Activated CD4-positive, alpha-beta T cell treated with anti-CD3 and anti-CD28 coated beads, Interleukin-2, amount 10 ng/mL, durations not matched to agents 7 days and 5 days (primary cell): ENCODE measurements at regions not wholly inside any gene's neighbourhood (a gene's known extent, or its start where the extent isn't known, plus 50 kb on each side); places are given as distances from the start of the nearest gene placed in this dataset.
"Not testable (repeated sequence)": the region's sequence is repeated elsewhere in the genome, so short reads cannot be mapped to it uniquely, and the experiment has no call there.

Experiments used
- CTCF ChIA-PET: fragments of 350-600 bp; sonication (Branson Sonifier 250); formaldehyde crosslinking; loops from one replicate; lab custom pipeline; 2021; ENCODE audit warnings: antibody characterized with exemption; lab: Charles Lee
- POLR2A ChIA-PET: fragments of 350-600 bp; sonication (Branson Sonifier 250); formaldehyde crosslinking; loops from one replicate; lab custom pipeline; 2021; ENCODE audit warnings: antibody characterized with exemption; lab: Charles Lee
- DNase-seq: peaks from one replicate; pipeline ENCODE4 v3.0.0-alpha.2; 2020
- H3K27ac Mint-ChIP-seq: one replicate; pipeline ENCODE4 v1.8.0; 2021; ENCODE audit warnings: mild to moderate bottlenecking, moderate library complexity, mixed read lengths
- H3K27me3 Mint-ChIP-seq: one replicate; pipeline ENCODE4 v1.8.0; 2021; ENCODE audit warnings: mixed read lengths
- H3K36me3 Mint-ChIP-seq: one replicate; pipeline ENCODE4 v1.8.0; 2021; ENCODE audit warnings: low read depth, mixed read lengths
- H3K4me1 Mint-ChIP-seq: one replicate; pipeline ENCODE4 v1.8.0; 2021; ENCODE audit warnings: mixed read lengths
- H3K4me3 Mint-ChIP-seq: one replicate; pipeline ENCODE4 v1.8.0; 2021; ENCODE audit warnings: mild to moderate bottlenecking, moderate library complexity, mixed read lengths
- H3K9me3 Mint-ChIP-seq: one replicate; pipeline ENCODE4 v1.8.0; 2021; ENCODE audit warnings: mixed read lengths

DNA sequence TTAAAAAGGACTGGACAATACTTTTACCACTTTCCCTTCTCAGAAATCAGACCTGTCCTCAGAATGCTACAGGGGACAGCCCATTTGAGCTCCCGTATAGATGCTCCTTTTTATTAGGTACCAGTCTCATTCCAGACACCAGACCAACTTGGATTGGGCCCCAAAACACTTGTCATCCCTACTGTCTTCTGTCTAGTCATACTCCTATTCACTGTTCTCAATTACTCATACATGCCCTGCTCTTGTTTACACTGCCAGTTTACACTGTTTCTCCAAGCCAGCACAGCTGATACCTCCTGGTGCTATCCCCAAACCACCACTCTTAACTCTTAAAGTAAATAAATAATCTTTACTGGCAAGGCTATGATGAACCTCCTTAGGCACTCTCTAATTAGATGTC is 1026.4 kb upstream of the PCDH10 start:
- H3K9me3 Mint-ChIP-seq, CTCF ChIA-PET, H3K27me3 Mint-ChIP-seq, H3K36me3 Mint-ChIP-seq, DNase-seq, H3K4me1 Mint-ChIP-seq, POLR2A ChIA-PET, H3K4me3 Mint-ChIP-seq, H3K27ac Mint-ChIP-seq: not testable (repeated sequence)

GRCh38 chr4:132123870-132124623 is 1025.0 kb upstream of the PCDH10 start:
- Mint-ChIP-seq H3K27ac (peak overlapping the region; percentile 68), H3K27me3 (no peaks in the 10 kb centered on the region), H3K4me3 (peak overlapping the region; percentile 24), H3K36me3 (no peaks in the 10 kb centered on the region), H3K9me3 (no peaks in the 10 kb centered on the region), H3K4me1 (peaks cover 2% of the 10 kb centered on the region)
- no peak for DNase-seq
- CTCF ChIA-PET: no interaction called here
- POLR2A ChIA-PET: no interaction called here

GRCh38 chr4:132124624-132124974 is 1024.5 kb upstream of the PCDH10 start:
- Mint-ChIP-seq H3K9me3 (no peaks in the 10 kb centered on the region), H3K4me1 (peaks cover 2% of the 10 kb centered on the region), H3K4me3 (no peak overlapping the region), H3K27ac (no peak overlapping the region), H3K36me3 (no peaks in the 10 kb centered on the region), H3K27me3 (no peaks in the 10 kb centered on the region)
- DNase-seq: no peak
- POLR2A ChIA-PET: no interaction called here
- CTCF ChIA-PET: no interaction called here

DNA sequence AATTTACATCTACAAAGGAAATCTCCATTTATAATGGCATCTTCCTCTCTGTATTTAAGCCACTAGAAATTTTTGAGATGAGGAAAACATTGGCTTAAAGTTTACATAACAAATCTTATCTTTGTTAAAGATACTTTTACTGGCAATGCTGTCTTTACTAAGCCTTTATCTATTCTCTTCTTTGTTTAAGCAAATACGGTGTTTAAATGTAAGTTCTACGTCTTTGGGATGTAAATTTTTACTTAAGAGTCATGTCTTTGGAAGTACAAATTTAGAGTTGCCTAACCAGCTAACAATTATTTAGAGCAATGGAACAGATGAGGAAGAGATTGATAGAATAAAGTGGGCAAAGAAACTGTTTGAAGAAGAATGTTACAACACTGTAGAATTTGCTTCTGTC is 1024.0 kb upstream of the PCDH10 start:
- CTCF ChIA-PET: no interaction called here
- POLR2A ChIA-PET: no interaction called here
- Mint-ChIP-seq H3K27ac (no peak overlapping the region), H3K36me3 (no peaks in the 10 kb centered on the region), H3K9me3 (no peaks in the 10 kb centered on the region), H3K4me3 (no peak overlapping the region), H3K27me3 (no peaks in the 10 kb centered on the region), H3K4me1 (peaks cover 2% of the 10 kb centered on the region)
- DNase-seq: no peak

GRCh38 chr4:132132433-132132832 is 1016.7 kb upstream of the PCDH10 start:
- H3K27me3 Mint-ChIP-seq: no peaks in the 10 kb centered on the region
- no peaks in the 10 kb centered on the region for H3K9me3 Mint-ChIP-seq
- no peaks in the 10 kb centered on the region for H3K36me3 Mint-ChIP-seq
- ChIA-PET CTCF (no interaction called here), POLR2A (no interaction called here)
- H3K4me1 Mint-ChIP-seq: no peaks in the 10 kb centered on the region
- no peak for DNase-seq
- no peak overlapping the region for H3K27ac Mint-ChIP-seq
- no peak overlapping the region for H3K4me3 Mint-ChIP-seq

GRCh38 chr4:132169660-132170059 is 979.4 kb upstream of the PCDH10 start:
- Mint-ChIP-seq H3K27me3 (no peaks in the 10 kb centered on the region), H3K4me1 (no peaks in the 10 kb centered on the region), H3K27ac (no peak overlapping the region), H3K9me3 (peaks cover 5% of the 10 kb centered on the region), H3K4me3 (no peak overlapping the region), H3K36me3 (no peaks in the 10 kb centered on the region)
- ChIA-PET CTCF (no interaction called here), POLR2A (no interaction called here)
- DNase-seq: no peak

DNA sequence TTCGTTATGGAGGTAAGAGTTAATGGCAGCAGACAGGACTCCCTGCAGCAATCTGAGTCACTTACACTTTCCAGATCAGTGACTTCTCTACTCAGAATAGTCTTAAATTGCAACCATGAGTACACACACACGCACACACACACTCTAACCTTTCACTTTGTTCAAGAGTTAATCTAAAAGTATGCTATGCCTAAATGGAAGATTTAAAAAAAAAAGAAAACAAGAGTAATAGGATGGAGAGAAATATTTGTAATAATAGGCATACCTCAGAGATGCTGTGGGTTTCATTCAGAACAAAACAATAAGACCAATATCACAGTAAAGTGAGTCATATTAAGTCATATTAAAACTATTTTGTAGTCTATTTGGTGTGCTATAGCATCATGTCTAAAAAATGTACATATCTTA is 969.1 kb upstream of the PCDH10 start:
- Mint-ChIP-seq H3K4me3 (no peak overlapping the region), H3K36me3 (no peaks in the 10 kb centered on the region), H3K4me1 (no peaks in the 10 kb centered on the region), H3K27me3 (no peaks in the 10 kb centered on the region), H3K9me3 (no peaks in the 10 kb centered on the region), H3K27ac (no peak overlapping the region)
- ChIA-PET POLR2A (no interaction called here), CTCF (no interaction called here)
- DNase-seq: no peak

- DNase-seq: no peak
- Mint-ChIP-seq H3K4me3 (no peak overlapping the region), H3K4me1 (no peaks in the 10 kb centered on the region), H3K9me3 (no peaks in the 10 kb centered on the region), H3K27me3 (no peaks in the 10 kb centered on the region), H3K27ac (no peak overlapping the region), H3K36me3 (no peaks in the 10 kb centered on the region)
- ChIA-PET POLR2A (no interaction called here), CTCF (no interaction called here)
These were observed 953.9 kb upstream of the PCDH10 start for GRCh38 chr4:132195176-132195575.

DNA sequence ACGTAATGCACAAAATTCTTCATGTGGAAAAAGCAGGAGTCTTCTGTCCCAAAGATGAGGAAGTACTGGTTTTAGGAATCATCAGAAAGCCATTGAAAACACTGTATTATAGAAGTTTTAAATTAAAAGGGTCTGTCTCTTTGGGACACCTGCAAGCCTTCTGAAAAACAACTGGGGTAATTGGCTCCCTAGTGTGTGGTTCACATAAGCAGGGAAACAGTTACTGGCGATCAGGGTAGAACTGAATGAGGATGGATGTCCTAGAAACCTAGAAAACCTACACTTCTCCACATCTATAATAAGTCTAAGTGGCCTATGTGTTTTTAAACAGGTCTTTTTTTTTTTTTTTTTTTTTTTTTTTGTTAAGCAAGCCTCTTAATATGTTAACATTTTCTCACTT is 945.5 kb upstream of the PCDH10 start:
- no peak overlapping the region for H3K4me3 Mint-ChIP-seq
- CTCF ChIA-PET: no interaction called here
- no peaks in the 10 kb centered on the region for H3K27me3 Mint-ChIP-seq
- H3K4me1 Mint-ChIP-seq: no peaks in the 10 kb centered on the region
- POLR2A ChIA-PET: no interaction called here
- H3K27ac Mint-ChIP-seq: no peak overlapping the region
- no peaks in the 10 kb centered on the region for H3K36me3 Mint-ChIP-seq
- DNase-seq: no peak
- no peaks in the 10 kb centered on the region for H3K9me3 Mint-ChIP-seq

- Mint-ChIP-seq H3K9me3 (no peaks in the 10 kb centered on the region), H3K4me3 (no peak overlapping the region), H3K27me3 (no peaks in the 10 kb centered on the region), H3K4me1 (no peaks in the 10 kb centered on the region), H3K27ac (no peak overlapping the region), H3K36me3 (no peaks in the 10 kb centered on the region)
- no peak for DNase-seq
- CTCF ChIA-PET: no interaction called here
- POLR2A ChIA-PET: no interaction called here
These were observed 934.6 kb upstream of the PCDH10 start for GRCh38 chr4:132214519-132214918.

DNA sequence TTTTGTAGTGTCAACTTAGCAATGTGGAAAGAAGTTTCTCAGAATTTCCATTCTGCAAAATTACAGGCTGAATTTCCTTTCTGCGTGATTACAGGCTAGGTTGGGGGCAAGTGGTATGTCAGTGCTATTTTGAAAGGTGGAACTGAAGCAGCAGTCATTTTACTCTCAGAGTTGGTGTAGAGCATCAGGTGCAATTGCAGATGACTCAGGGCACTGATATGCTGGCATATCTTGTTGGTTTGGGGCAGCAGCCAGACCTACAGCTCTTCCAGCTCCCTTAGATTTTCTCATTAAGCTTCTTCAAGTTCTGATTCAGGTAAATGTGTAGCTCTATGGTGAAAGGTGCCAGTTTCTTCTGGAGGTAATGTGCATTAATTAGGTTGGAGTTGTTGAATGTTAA is 930.7 kb upstream of the PCDH10 start:
- H3K27ac Mint-ChIP-seq: no peak overlapping the region
- H3K27me3 Mint-ChIP-seq: no peaks in the 10 kb centered on the region
- no peaks in the 10 kb centered on the region for H3K4me1 Mint-ChIP-seq
- CTCF ChIA-PET: no interaction called here
- no peak overlapping the region for H3K4me3 Mint-ChIP-seq
- POLR2A ChIA-PET: no interaction called here
- no peaks in the 10 kb centered on the region for H3K36me3 Mint-ChIP-seq
- DNase-seq: no peak
- no peaks in the 10 kb centered on the region for H3K9me3 Mint-ChIP-seq

DNA sequence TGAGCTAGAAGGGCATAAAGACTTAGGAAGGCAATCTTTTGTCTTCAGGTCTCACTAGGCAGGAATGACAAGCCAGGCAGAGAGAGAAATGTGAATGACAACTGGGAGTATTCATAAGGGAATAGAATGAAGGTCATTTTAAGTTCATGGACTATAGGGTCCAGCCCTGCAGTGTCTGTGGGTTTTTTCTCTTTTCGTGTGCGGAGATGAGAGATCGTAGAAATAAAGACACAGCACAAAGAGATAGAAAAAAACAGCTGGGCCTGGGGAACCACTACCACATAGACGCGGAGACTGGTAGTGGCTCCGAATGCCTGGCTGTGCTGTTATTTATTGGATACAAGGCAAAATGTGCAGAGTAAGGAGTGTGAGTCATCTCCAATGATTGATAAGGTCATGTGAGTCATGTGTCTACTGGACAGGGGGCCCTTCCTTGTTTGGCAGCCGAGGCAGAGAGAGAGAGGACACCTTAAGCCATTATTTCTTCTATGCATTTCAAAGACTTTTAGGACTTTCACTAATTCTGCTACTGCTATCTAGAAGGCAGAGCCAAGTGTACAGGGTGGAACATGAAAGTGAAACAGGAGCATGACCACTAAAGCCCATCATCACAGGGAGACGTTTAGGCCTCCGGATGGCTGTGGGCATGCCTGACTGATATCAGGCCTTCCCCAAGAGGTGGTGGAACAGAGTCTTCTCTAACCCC is 921.8 kb upstream of the PCDH10 start:
- Mint-ChIP-seq H3K36me3 (no peaks in the 10 kb centered on the region), H3K27ac (no peak overlapping the region), H3K27me3 (no peaks in the 10 kb centered on the region), H3K4me1 (no peaks in the 10 kb centered on the region), H3K9me3 (peaks cover 2% of the 10 kb centered on the region), H3K4me3 (no peak overlapping the region)
- no peak for DNase-seq
- ChIA-PET POLR2A (no interaction called here), CTCF (no interaction called here)

DNA sequence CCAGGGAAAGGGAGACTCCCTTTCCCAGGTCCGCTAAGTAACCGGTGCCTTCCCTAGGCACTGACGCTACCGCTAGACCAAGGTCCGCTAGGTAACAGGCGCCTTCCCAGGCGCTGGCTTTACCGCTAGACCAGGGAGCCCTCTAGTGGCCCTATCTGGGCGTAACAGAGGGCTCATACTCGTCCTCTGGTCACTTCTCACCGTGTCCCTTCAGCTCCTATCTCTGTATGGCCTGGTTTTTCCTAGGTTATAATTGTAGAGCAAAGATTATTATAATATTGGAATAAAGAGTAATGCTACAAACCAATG is 921.3 kb upstream of the PCDH10 start:
- H3K4me3 Mint-ChIP-seq, H3K4me1 Mint-ChIP-seq, H3K9me3 Mint-ChIP-seq, H3K36me3 Mint-ChIP-seq, POLR2A ChIA-PET, CTCF ChIA-PET, H3K27ac Mint-ChIP-seq, H3K27me3 Mint-ChIP-seq: not testable (repeated sequence)
- DNase-seq: peak; percentile 6

GRCh38 chr4:132228676-132229075 is 920.4 kb upstream of the PCDH10 start:
- no peak overlapping the region for H3K4me3 Mint-ChIP-seq
- H3K36me3 Mint-ChIP-seq: no peaks in the 10 kb centered on the region
- ChIA-PET POLR2A (no interaction called here), CTCF (no interaction called here)
- H3K4me1 Mint-ChIP-seq: no peaks in the 10 kb centered on the region
- no peak for DNase-seq
- peaks cover 2% of the 10 kb centered on the region for H3K9me3 Mint-ChIP-seq
- H3K27me3 Mint-ChIP-seq: no peaks in the 10 kb centered on the region
- no peak overlapping the region for H3K27ac Mint-ChIP-seq
